Lower leg skin (tissue), 3 donors: ENCODE measurements at regions not wholly inside any gene's neighbourhood (a gene's known extent, or its start where the extent isn't known, plus 50 kb on each side); places are given as distances from the start of the nearest gene placed in this dataset.

Experiments used
- POLR2A ChIP-seq, 2 donors: fragments of 450-650 bp; IDR thresholded peaks; one replicate each; pipeline ENCODE4 v1.6.1; 2016 to 2017; ENCODE audit warnings: antibody characterized with exemption in 2 of 2, mild to moderate bottlenecking in 1 of 2, moderate library complexity in 1 of 2
- TF ChIP-seq, protein P1 (sequence below), 3 donors: fragments of 450-650 bp; IDR thresholded peaks; one replicate each; pipeline ENCODE4 v1.5.1; 2016; ENCODE audit warnings: antibody characterized with exemption in 3 of 3, mild to moderate bottlenecking in 3 of 3, moderate library complexity in 2 of 3

DNA sequence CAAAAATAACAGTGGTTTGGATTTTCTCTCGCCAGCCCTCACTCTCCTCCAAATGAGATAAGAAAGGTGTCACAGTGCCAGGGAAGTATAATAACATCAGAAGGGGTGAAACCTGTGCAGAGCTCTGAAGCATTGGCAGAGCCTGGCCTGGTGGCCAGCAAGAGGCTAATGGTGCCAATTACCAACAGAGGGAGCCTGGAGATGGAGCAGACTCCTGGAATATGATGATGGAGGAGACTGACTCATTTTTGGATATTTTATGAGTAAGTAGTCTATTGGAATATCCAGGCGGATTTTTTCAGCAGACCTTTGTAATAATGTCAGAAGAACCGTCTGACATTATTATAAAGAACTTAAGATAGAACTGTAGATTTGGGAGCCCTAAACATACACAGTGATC, 442.6 kb upstream of the MARCKS start:
- TF ChIP-seq, protein P1, sequence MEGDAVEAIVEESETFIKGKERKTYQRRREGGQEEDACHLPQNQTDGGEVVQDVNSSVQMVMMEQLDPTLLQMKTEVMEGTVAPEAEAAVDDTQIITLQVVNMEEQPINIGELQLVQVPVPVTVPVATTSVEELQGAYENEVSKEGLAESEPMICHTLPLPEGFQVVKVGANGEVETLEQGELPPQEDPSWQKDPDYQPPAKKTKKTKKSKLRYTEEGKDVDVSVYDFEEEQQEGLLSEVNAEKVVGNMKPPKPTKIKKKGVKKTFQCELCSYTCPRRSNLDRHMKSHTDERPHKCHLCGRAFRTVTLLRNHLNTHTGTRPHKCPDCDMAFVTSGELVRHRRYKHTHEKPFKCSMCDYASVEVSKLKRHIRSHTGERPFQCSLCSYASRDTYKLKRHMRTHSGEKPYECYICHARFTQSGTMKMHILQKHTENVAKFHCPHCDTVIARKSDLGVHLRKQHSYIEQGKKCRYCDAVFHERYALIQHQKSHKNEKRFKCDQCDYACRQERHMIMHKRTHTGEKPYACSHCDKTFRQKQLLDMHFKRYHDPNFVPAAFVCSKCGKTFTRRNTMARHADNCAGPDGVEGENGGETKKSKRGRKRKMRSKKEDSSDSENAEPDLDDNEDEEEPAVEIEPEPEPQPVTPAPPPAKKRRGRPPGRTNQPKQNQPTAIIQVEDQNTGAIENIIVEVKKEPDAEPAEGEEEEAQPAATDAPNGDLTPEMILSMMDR (IDR thresholded peaks at IDR 0.05): no peak
- TF ChIP-seq POLR2A (IDR thresholded peaks at IDR 0.05): no peak
